PC-9 (cell line): ENCODE measurements at regions not wholly inside any gene's neighbourhood (a gene's known extent, or its start where the extent isn't known, plus 50 kb on each side); places are given as distances from the start of the nearest gene placed in this dataset.

Source experiments
- EZH2 ChIP-seq: fragments of 200-600 bp; sonication (generic); IDR thresholded peaks from 2 replicates; pipeline ENCODE4 v1.8.0; 2017; ENCODE audit warnings: antibody characterized with exemption, low read depth
- TF ChIP-seq, protein P1 (sequence below): fragments of 200-600 bp; sonication (generic); conservative IDR thresholded peaks from 2 replicates; pipeline ENCODE4 v1.6.1; 2017; ENCODE audit warnings: mixed run types, antibody characterized with exemption, mild to moderate bottlenecking, moderate library complexity

DNA sequence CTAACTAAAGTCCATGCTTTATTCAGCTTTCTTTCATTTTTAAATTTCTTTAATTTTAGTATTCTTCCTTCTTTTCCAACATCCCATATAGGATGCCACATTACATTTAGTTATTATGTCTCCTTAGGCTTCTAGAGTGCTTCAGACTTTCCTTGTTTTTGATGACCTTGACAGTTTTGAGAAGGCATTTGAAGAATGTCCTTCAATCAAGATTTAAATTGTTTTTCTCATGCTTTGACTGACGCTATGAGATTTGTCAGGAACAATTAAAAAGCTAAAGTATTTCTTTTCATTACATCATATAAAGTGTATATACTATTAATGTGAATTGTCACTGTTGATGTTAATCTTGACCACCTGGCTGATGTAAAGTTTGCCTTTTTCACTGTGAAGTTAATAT lies 173.7 kb upstream of the LYPLAL1 start:
- no peak for TF ChIP-seq EZH2
- TF ChIP-seq, protein P1, sequence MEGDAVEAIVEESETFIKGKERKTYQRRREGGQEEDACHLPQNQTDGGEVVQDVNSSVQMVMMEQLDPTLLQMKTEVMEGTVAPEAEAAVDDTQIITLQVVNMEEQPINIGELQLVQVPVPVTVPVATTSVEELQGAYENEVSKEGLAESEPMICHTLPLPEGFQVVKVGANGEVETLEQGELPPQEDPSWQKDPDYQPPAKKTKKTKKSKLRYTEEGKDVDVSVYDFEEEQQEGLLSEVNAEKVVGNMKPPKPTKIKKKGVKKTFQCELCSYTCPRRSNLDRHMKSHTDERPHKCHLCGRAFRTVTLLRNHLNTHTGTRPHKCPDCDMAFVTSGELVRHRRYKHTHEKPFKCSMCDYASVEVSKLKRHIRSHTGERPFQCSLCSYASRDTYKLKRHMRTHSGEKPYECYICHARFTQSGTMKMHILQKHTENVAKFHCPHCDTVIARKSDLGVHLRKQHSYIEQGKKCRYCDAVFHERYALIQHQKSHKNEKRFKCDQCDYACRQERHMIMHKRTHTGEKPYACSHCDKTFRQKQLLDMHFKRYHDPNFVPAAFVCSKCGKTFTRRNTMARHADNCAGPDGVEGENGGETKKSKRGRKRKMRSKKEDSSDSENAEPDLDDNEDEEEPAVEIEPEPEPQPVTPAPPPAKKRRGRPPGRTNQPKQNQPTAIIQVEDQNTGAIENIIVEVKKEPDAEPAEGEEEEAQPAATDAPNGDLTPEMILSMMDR = no peak
